HCT116 (cell line): ENCODE measurements at regions not wholly inside any gene's neighbourhood (a gene's known extent, or its start where the extent isn't known, plus 50 kb on each side); places are given as distances from the start of the nearest gene placed in this dataset.

ENCODE experiments used
- ATAC-seq: fragments of 200-7000 bp; cut with Tn5 transposase; 2 replicates; pipeline ENCODE4 v1.9.1; 2020; ENCODE audit warnings: mild to moderate bottlenecking, moderate library complexity
- BruUV-seq: library from RNA; stranded (reverse); fragments of 400-500 nt; replicated peaks from 2 replicates; lab custom pipeline; 2021; lab: Mats Ljungman, UMichigan
- CTCF ChIA-PET: fragments of 300-600 bp; sonication (Branson Sonifier 250); formaldehyde crosslinking; loops from one replicate; lab custom pipeline; 2021; ENCODE audit warnings: antibody characterized with exemption; lab: Charles Lee
- POLR2A ChIA-PET: fragments of 300-600, 350-600 bp; sonication (Branson Sonifier 250); formaldehyde crosslinking; loops from one replicate; lab custom pipeline; 2021; ENCODE audit warnings: antibody characterized with exemption; lab: Charles Lee
- RAD21 ChIA-PET, 2 experiments: fragments of 300-600 bp; sonication (Branson Sonifier 250); formaldehyde crosslinking; loops; one replicate each; lab custom pipeline; 2023; ENCODE audit warnings: low total read pairs in 2 of 2; ENCODE audit not compliant: uncharacterized antibody in 2 of 2, unreplicated experiment in 2 of 2, low non-redundant PET in 1 of 2; lab: Charles Lee
- DNase-seq: peaks from one replicate; pipeline ENCODE4 v3.0.0-alpha.2; 2010; ENCODE audit warnings: low read depth, low spot score
- H2AFZ ChIP-seq: fragments of 200-600 bp; shearing (Covaris generic), sonication (generic); 2 replicates; pipeline ENCODE4 v1.6.1; 2017; ENCODE audit warnings: low read depth, mixed run types, mixed read lengths, antibody characterized with exemption, low read length; ENCODE audit not compliant: poor library complexity, severe bottlenecking
- H3K27ac ChIP-seq: 2 replicates; pipeline ENCODE4 v1.5.1; 2012; ENCODE audit warnings: low read depth, low read length
- H3K27me3 ChIP-seq: fragments of 200-600 bp; sonication (generic); 2 replicates; pipeline ENCODE4 v1.6.1; 2016; ENCODE audit warnings: mixed run types, low read length, mixed read lengths; ENCODE audit not compliant: insufficient read depth
- H3K36me3 ChIP-seq, 2 experiments: fragments of 200-500 bp in 1 of 2; fragments of 200-600 bp in 1 of 2; sonication (Bioruptor generic) in 1 of 2; sonication (generic) in 1 of 2; 2 replicates each; pipeline versions ENCODE4 v1.5.1 to v1.6.1; 2014 to 2016; ENCODE audit warnings: low read length in 2 of 2, inconsistent platforms in 1 of 2, mixed read lengths in 1 of 2, mixed run types in 1 of 2; ENCODE audit not compliant: insufficient read depth in 2 of 2, control insufficient read depth in 1 of 2
- H3K4me1 ChIP-seq, 2 experiments: fragments of 200-600 bp in 1 of 2; sonication (generic) in 1 of 2; 2 replicates each; pipeline versions ENCODE4 v1.5.1 to v1.6.1; 2012 to 2017; ENCODE audit warnings: low read length in 2 of 2, inconsistent platforms in 1 of 2, mild to moderate bottlenecking in 1 of 2, mixed read lengths in 1 of 2, mixed run types in 1 of 2, moderate library complexity in 1 of 2; ENCODE audit not compliant: insufficient read depth in 2 of 2, control insufficient read depth in 1 of 2
- H3K4me2 ChIP-seq: fragments of 200-600 bp; sonication (generic); 2 replicates; pipeline ENCODE4 v1.6.1; 2017; ENCODE audit warnings: mixed run types, low read length, mixed read lengths
- H3K4me3 ChIP-seq, 2 experiments: fragments of 200-600 bp in 1 of 2; sonication (generic) in 1 of 2; replicated peaks in 1 of 2; 2 replicates each; pipeline ENCODE4 v1.5.1; 2011 to 2016; ENCODE audit warnings: low read length in 2 of 2, control low read depth in 1 of 2, low read depth in 1 of 2, mild to moderate bottlenecking in 1 of 2, mixed read lengths in 1 of 2, mixed run types in 1 of 2
- H3K79me2 ChIP-seq: fragments of 200-600 bp; sonication (generic); 2 replicates; pipeline ENCODE4 v1.6.1; 2017; ENCODE audit warnings: mild to moderate bottlenecking, mixed run types, low read length, moderate library complexity, mixed read lengths; ENCODE audit not compliant: insufficient read depth
- H3K9ac ChIP-seq: fragments of 200-600 bp; sonication (generic); 2 replicates; pipeline ENCODE4 v1.6.1; 2016; ENCODE audit warnings: low read length, mixed read lengths
- H3K9me2 ChIP-seq: fragments of 200-600 bp; sonication (generic), shearing (Covaris generic); 2 replicates; pipeline ENCODE4 v1.6.1; 2017; ENCODE audit warnings: mixed run types, mild to moderate bottlenecking, moderate library complexity; ENCODE audit not compliant: insufficient read depth
- H3K9me3 ChIP-seq, 2 experiments: fragments of 200-500 bp in 1 of 2; fragments of 200-600 bp in 1 of 2; sonication (Bioruptor generic) in 1 of 2; sonication (generic) in 1 of 2; 2 replicates each; pipeline ENCODE4 v1.6.1; 2014 to 2017; ENCODE audit warnings: low read length in 2 of 2, mixed read lengths in 2 of 2, inconsistent platforms in 1 of 2, low read depth in 1 of 2, mild to moderate bottlenecking in 1 of 2, mixed run types in 1 of 2, moderate library complexity in 1 of 2; ENCODE audit not compliant: control insufficient read depth in 1 of 2, insufficient read depth in 1 of 2
- H4K20me1 ChIP-seq: fragments of 200-600 bp; sonication (generic), shearing (Covaris generic); 2 replicates; pipeline ENCODE4 v1.6.1; 2017; ENCODE audit warnings: mixed run types, mild to moderate bottlenecking, moderate library complexity; ENCODE audit not compliant: insufficient read depth
- CEBPB ChIP-seq: IDR thresholded peaks from 2 replicates; pipeline ENCODE4 v1.6.1; 2012; ENCODE audit warnings: low read depth
- EGR1 ChIP-seq: IDR thresholded peaks from 2 replicates; pipeline ENCODE4 v1.6.1; 2012; ENCODE audit warnings: low read depth
- ELF1 ChIP-seq: IDR thresholded peaks from 2 replicates; pipeline ENCODE4 v1.6.1; 2012; ENCODE audit warnings: low read depth, borderline replicate concordance
- EZH2phosphoT487 ChIP-seq: fragments of 200-600 bp; IDR thresholded peaks from 2 replicates; pipeline ENCODE4 v1.6.1; 2018; ENCODE audit warnings: antibody characterized with exemption, borderline replicate concordance
- JUND ChIP-seq: IDR thresholded peaks from 2 replicates; pipeline ENCODE4 v1.6.1; 2012
- RAD21 ChIP-seq: IDR thresholded peaks from 2 replicates; pipeline ENCODE4 v1.6.1; 2012; ENCODE audit warnings: low read depth, mild to moderate bottlenecking
- TCF7L2 ChIP-seq: IDR thresholded peaks from 2 replicates; pipeline ENCODE4 v1.7.0; 2011; ENCODE audit warnings: borderline replicate concordance, inconsistent platforms; ENCODE audit not compliant: insufficient read depth, insufficient read length; ENCODE audit errors: extremely low read depth
- ZFX ChIP-seq: fragments of 450-650 bp; IDR thresholded peaks from 2 replicates; pipeline ENCODE4 v1.6.1; 2017
- ZNF274 ChIP-seq: fragments of 200-500 bp; sonication (Bioruptor generic); IDR thresholded peaks from 2 replicates; pipeline ENCODE4 v1.6.1; 2014; ENCODE audit warnings: mild to moderate bottlenecking, low read depth, low read length, inconsistent platforms
- intact Hi-C: fragments of 100-400 bp; cut with micrococcal nuclease; formaldehyde crosslinking; loops from 2 replicates; pipeline ENCODE4 v1.10.0; 2022
- TF ChIP-seq, protein P1 (sequence below): IDR thresholded peaks from 2 replicates; pipeline ENCODE4 v1.6.1; 2012
- TF ChIP-seq, protein P2 (sequence below): IDR thresholded peaks from 2 replicates; pipeline ENCODE4 v1.6.1; 2011; ENCODE audit warnings: mild to moderate bottlenecking, low read length, moderate library complexity; ENCODE audit not compliant: insufficient replicate concordance; ENCODE audit errors: extremely low read depth
- TF ChIP-seq, protein P3 (sequence below): IDR thresholded peaks from 2 replicates; pipeline ENCODE4 v1.6.1; 2012

- Histone ChIP-seq H3K9me3 (no peaks in the 10 kb centered on the region), H4K20me1 (no peaks in the 10 kb centered on the region), H3K4me3 (no peak overlapping the region), H3K27me3 (no peaks in the 10 kb centered on the region; the same call in 1 of the 2 replicates), H3K9ac (no peak overlapping the region), H3K9me2 (no peaks in the 10 kb centered on the region), H3K4me1 (peaks cover 0 to 3% of the 10 kb centered on the region in 2 experiments; a peak in 2 of 4 replicates), H3K4me2 (no peak overlapping the region), H3K36me3 (no peaks in the 10 kb centered on the region), H2AFZ (no peak overlapping the region), H3K79me2 (no peaks in the 10 kb centered on the region), H3K27ac (no peak overlapping the region)
- ATAC-seq = no peak
- no peak for TF ChIP-seq EZH2phosphoT487
- TF ChIP-seq, protein P1, sequence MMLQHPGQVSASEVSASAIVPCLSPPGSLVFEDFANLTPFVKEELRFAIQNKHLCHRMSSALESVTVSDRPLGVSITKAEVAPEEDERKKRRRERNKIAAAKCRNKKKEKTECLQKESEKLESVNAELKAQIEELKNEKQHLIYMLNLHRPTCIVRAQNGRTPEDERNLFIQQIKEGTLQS = no peak
- no peak for TF ChIP-seq JUND
- no peak for TF ChIP-seq TCF7L2
- ChIA-PET CTCF (no interaction called here), RAD21 (no interaction called here), POLR2A (no interaction called here)
- no peak for DNase-seq
- BruUV-seq = no TSS peak
- intact Hi-C loops = no loop called here
Observed at GRCh38 chr1:10947181-10947580, 65.3 kb upstream of the TARDBP start.

DNA sequence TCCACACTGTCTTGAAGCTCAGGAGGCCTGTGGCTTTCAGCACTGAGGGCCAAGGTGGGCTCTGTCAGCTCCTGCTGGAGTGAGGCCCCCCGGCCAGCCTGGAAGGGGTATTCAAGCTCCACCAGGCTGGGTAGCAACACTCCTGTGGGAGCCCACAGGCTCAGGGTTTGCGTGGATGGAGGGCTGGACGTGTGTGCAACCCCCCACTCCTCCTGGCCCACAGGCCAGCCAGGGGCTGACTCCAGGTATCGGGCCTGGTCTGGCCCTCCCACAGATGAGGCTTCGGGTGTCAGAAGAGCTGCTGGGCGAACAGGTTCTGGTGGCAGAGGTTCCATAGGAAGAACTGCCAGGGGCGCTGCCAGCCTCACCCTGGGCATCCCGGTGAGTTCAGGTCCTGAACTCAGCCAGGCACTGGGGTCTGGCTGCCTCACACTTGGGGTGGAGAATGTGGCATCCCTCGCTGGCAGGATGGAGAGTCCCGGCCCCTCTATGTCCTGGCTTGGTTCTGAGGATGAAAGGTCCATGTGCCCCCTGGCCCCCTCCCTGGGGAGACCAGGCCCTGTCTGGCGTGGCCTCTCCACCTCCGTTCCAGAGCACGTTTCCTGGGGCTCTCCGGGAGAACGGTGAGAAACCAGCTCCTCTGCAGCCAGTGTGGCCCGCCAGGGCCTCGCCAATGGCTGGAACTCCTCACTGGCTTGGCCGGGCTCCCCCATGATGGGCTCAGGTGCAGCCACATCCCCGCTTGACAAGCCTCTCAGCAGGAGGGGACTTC, 64.6 kb upstream of the TARDBP start:
- POLR2A ChIA-PET = no interaction called here
- no peaks in the 10 kb centered on the region for H3K9me3 ChIP-seq
- H3K4me1 ChIP-seq = no peaks in the 10 kb centered on the region
- CTCF ChIA-PET = no interaction called here
- no peak overlapping the region for H3K9ac ChIP-seq
- H3K27me3 ChIP-seq = no peaks in the 10 kb centered on the region; the same call in 1 of the 2 replicates
- RAD21 ChIA-PET = no interaction called here
- DNase-seq (no peak), ATAC-seq (no peak)
- intact Hi-C loops = no loop called here
- H3K36me3 ChIP-seq = no peaks in the 10 kb centered on the region
- H3K4me2 ChIP-seq = no peak overlapping the region
- BruUV-seq = no TSS peak
- no peak overlapping the region for H3K4me3 ChIP-seq
- no peaks in the 10 kb centered on the region for H3K79me2 ChIP-seq
- H2AFZ ChIP-seq = no peak overlapping the region
- no peaks in the 10 kb centered on the region for H3K9me2 ChIP-seq
- H4K20me1 ChIP-seq = no peaks in the 10 kb centered on the region
- TF ChIP-seq, protein P2, sequence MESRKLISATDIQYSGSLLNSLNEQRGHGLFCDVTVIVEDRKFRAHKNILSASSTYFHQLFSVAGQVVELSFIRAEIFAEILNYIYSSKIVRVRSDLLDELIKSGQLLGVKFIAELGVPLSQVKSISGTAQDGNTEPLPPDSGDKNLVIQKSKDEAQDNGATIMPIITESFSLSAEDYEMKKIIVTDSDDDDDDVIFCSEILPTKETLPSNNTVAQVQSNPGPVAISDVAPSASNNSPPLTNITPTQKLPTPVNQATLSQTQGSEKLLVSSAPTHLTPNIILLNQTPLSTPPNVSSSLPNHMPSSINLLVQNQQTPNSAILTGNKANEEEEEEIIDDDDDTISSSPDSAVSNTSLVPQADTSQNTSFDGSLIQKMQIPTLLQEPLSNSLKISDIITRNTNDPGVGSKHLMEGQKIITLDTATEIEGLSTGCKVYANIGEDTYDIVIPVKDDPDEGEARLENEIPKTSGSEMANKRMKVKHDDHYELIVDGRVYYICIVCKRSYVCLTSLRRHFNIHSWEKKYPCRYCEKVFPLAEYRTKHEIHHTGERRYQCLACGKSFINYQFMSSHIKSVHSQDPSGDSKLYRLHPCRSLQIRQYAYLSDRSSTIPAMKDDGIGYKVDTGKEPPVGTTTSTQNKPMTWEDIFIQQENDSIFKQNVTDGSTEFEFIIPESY = no peak
- TF ChIP-seq ELF1 (no peak), CEBPB (no peak), ZNF274 (no peak), RAD21 (no peak), EGR1 (no peak), ZFX (no peak), JUND (no peak)
- TF ChIP-seq, protein P3, sequence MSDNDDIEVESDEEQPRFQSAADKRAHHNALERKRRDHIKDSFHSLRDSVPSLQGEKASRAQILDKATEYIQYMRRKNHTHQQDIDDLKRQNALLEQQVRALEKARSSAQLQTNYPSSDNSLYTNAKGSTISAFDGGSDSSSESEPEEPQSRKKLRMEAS = no peak
- TF ChIP-seq, protein P1 = no peak
- no peak overlapping the region for H3K27ac ChIP-seq
